ENCODE measurements at regions not wholly inside any gene's neighbourhood (a gene's known extent, or its start where the extent isn't known, plus 50 kb on each side); places are given as distances from the start of the nearest gene placed in this dataset.

DNA sequence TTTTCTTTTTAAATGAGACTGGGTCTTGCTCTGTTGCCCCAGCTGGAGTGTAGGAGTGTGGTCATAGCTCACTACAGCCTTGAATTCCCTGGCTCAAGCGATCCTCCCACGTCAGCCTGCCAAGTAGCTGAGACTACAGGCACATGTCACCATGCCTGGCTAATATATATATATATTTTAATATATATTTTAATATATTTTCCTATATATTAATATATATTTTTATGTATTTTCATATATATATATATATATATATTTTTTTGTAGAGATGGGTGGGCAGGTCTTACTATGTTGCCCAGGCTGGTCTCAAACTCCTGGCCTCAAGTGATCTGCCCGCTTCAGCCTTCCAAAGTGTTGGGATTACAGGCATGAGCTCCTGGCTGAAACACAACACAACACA lies 144.5 kb upstream of the GATA6 start:
- H4K20me1 ChIP-seq (replicated peaks; ENCODE audit: control insufficient read depth, extremely low read depth, insufficient read depth, low read length) = no peaks in the 10 kb centered on the region
- no peaks in the 10 kb centered on the region for H3K4me1 ChIP-seq (ENCODE audit: control insufficient read depth, extremely low read depth, insufficient read depth, low read length)
- H3K4me3 ChIP-seq (replicated peaks in 1 of 3; ENCODE audit: insufficient read depth in 1 of 3, low read depth in 1 of 3, low read length in 3 of 3) = no peak overlapping the region
- dilution Hi-C loops (cut with MboI; ENCODE audit: extremely low pct_ligation_motif_present, low sequenced_read_pairs) = no loop called here
- H3K9me1 ChIP-seq (replicated peaks; ENCODE audit: control insufficient read depth, extremely low read depth, insufficient read depth, low read length) = no peaks in the 10 kb centered on the region
- no peaks in the 10 kb centered on the region for H3K36me3 ChIP-seq (ENCODE audit: control insufficient read depth in 2 of 2, extremely low read depth in 1 of 2, insufficient read depth in 2 of 2, low read length in 2 of 2)
- H3K4me2 ChIP-seq (ENCODE audit: insufficient read depth, low read length) = no peak overlapping the region
- TF ChIP-seq MYC (IDR thresholded peaks at IDR 0.05; ENCODE audit: low read depth, low read length) = no peak
- TF ChIP-seq EZH2 (IDR thresholded peaks at IDR 0.05; ENCODE audit: borderline replicate concordance, low read depth, low read length, severe bottlenecking) = no peak
- TF ChIP-seq POLR2AphosphoS5 (IDR thresholded peaks at IDR 0.05; ENCODE audit: insufficient read depth, low read depth, low read length) = no peak
- TF ChIP-seq CTCF (IDR thresholded peaks at IDR 0.05; ENCODE audit: extremely low read depth in 1 of 2, insufficient read depth in 1 of 2, low read depth in 1 of 2, low read length in 2 of 2) = no peak
- TF ChIP-seq MAX (IDR thresholded peaks at IDR 0.05; ENCODE audit: insufficient read depth, insufficient read length) = no peak
- TF ChIP-seq POLR2A (IDR thresholded peaks at IDR 0.05; ENCODE audit: low read depth, low read length) = no peak
- no peak for TF ChIP-seq FOS (IDR thresholded peaks at IDR 0.05; ENCODE audit: borderline replicate concordance, insufficient read depth, low read length)
- TF ChIP-seq GATA2 (IDR thresholded peaks at IDR 0.05; ENCODE audit: insufficient read depth, insufficient read length, low read depth, low read length) = no peak
- no peak for TF ChIP-seq JUN (IDR thresholded peaks at IDR 0.05; ENCODE audit: borderline replicate concordance, insufficient read depth, insufficient read length, low read depth)
- POLR2A ChIA-PET = no interaction called here
- no peaks in the 10 kb centered on the region for H3K27me3 ChIP-seq (ENCODE audit: control insufficient read depth in 2 of 2, insufficient read depth in 2 of 2, low read length in 2 of 2)
- DNase-seq (ENCODE audit: low read depth, low spot score) (no peak), FAIRE-seq (no peak)
- CTCF ChIA-PET = interaction anchor here (1.2 kb wide), 1 partner anchor 27 kb away, joined by 3 read pairs; no protein-coding TSS in a partner anchor
- H3K9ac ChIP-seq (replicated peaks; ENCODE audit: extremely low read depth, insufficient read depth, low read length) = no peak overlapping the region
- no TSS peak for BruUV-seq (replicated peaks)
- intact Hi-C loops (cut with micrococcal nuclease) = no loop called here
- no peaks in the 10 kb centered on the region for H3K79me2 ChIP-seq (ENCODE audit: control insufficient read depth, insufficient read depth, low read length)
- no peak overlapping the region for H3K27ac ChIP-seq (ENCODE audit: insufficient read depth, low read depth, low read length)
- no peak overlapping the region for H2AFZ ChIP-seq (ENCODE audit: low read depth, low read length)
- H3K9me3 ChIP-seq (replicated peaks; ENCODE audit: control insufficient read depth, insufficient read depth, low read length) = no peaks in the 10 kb centered on the region

Data from endothelial cell of umbilical vein (primary cell).